Peyer's patch (tissue), 4 donors: ENCODE measurements at regions not wholly inside any gene's neighbourhood (a gene's known extent, or its start where the extent isn't known, plus 50 kb on each side); places are given as distances from the start of the nearest gene placed in this dataset.

Source experiments
- CTCF ChIP-seq, 6 experiments: fragments of 450-650 bp in 4 of 6; fragments of 200-600 bp in 2 of 6; sonication (generic) in 1 of 6; IDR thresholded peaks; one replicate each; pipeline ENCODE4 v1.5.1; 2017 to 2019; ENCODE audit warnings: antibody characterized with exemption in 6 of 6, mild to moderate bottlenecking in 3 of 6, moderate library complexity in 1 of 6
- POLR2A ChIP-seq, 2 donors: fragments of 450-650 bp; IDR thresholded peaks; one replicate each; pipeline ENCODE4 v1.5.1; 2017; ENCODE audit warnings: antibody characterized with exemption in 2 of 2, mild to moderate bottlenecking in 2 of 2, moderate library complexity in 2 of 2

- TF ChIP-seq CTCF (IDR thresholded peaks at IDR 0.05) (no peak), POLR2A (IDR thresholded peaks at IDR 0.05) (no peak)
These were observed 1021.3 kb downstream of the XPNPEP1 start for GRCh38 chr10:108901781-108902618.
